ENCODE measurements at regions not wholly inside any gene's neighbourhood (a gene's known extent, or its start where the extent isn't known, plus 50 kb on each side); places are given as distances from the start of the nearest gene placed in this dataset.

GRCh38 chr5:133662578-133662977 is 50.2 kb upstream of the FSTL4 start:
- TF ChIP-seq, protein P1, sequence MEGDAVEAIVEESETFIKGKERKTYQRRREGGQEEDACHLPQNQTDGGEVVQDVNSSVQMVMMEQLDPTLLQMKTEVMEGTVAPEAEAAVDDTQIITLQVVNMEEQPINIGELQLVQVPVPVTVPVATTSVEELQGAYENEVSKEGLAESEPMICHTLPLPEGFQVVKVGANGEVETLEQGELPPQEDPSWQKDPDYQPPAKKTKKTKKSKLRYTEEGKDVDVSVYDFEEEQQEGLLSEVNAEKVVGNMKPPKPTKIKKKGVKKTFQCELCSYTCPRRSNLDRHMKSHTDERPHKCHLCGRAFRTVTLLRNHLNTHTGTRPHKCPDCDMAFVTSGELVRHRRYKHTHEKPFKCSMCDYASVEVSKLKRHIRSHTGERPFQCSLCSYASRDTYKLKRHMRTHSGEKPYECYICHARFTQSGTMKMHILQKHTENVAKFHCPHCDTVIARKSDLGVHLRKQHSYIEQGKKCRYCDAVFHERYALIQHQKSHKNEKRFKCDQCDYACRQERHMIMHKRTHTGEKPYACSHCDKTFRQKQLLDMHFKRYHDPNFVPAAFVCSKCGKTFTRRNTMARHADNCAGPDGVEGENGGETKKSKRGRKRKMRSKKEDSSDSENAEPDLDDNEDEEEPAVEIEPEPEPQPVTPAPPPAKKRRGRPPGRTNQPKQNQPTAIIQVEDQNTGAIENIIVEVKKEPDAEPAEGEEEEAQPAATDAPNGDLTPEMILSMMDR (IDR thresholded peaks at IDR 0.05): no peak
- no peak for DNase-seq (ENCODE audit: low spot score in 2 of 2)
- no peaks in the 10 kb centered on the region for H3K4me1 ChIP-seq
- H3K27me3 ChIP-seq: no peaks in the 10 kb centered on the region
- H3K4me3 ChIP-seq: no peak overlapping the region
- H3K27ac ChIP-seq: no peak overlapping the region
- no peaks in the 10 kb centered on the region for H3K36me3 ChIP-seq
- no peaks in the 10 kb centered on the region for H3K9me3 ChIP-seq
- intact Hi-C loops (cut with DNase I): no loop called here
